ENCODE measurements at regions not wholly inside any gene's neighbourhood (a gene's known extent, or its start where the extent isn't known, plus 50 kb on each side); places are given as distances from the start of the nearest gene placed in this dataset.

- Histone ChIP-seq H3K27ac (no peak overlapping the region), H3K27me3 (no peaks in the 10 kb centered on the region), H3K36me3 (no peaks in the 10 kb centered on the region), H3K4me3 (no peak overlapping the region), H3K9me3 (no peaks in the 10 kb centered on the region), H3K4me1 (no peaks in the 10 kb centered on the region)
- intact Hi-C loops (cut with DNase I) = no loop called here
- TF ChIP-seq, protein P1, sequence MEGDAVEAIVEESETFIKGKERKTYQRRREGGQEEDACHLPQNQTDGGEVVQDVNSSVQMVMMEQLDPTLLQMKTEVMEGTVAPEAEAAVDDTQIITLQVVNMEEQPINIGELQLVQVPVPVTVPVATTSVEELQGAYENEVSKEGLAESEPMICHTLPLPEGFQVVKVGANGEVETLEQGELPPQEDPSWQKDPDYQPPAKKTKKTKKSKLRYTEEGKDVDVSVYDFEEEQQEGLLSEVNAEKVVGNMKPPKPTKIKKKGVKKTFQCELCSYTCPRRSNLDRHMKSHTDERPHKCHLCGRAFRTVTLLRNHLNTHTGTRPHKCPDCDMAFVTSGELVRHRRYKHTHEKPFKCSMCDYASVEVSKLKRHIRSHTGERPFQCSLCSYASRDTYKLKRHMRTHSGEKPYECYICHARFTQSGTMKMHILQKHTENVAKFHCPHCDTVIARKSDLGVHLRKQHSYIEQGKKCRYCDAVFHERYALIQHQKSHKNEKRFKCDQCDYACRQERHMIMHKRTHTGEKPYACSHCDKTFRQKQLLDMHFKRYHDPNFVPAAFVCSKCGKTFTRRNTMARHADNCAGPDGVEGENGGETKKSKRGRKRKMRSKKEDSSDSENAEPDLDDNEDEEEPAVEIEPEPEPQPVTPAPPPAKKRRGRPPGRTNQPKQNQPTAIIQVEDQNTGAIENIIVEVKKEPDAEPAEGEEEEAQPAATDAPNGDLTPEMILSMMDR (IDR thresholded peaks at IDR 0.05) = no peak
- DNase-seq (ENCODE audit: low spot score in 2 of 2) = no peak
These were observed 1384.5 kb upstream of the NUDT12 start for GRCh38 chr5:104947076-104947475.

GRCh38 chr5:104942735-104943134 lies 1380.1 kb upstream of the NUDT12 start:
- Histone ChIP-seq H3K4me1 (no peaks in the 10 kb centered on the region), H3K4me3 (no peak overlapping the region), H3K27ac (no peak overlapping the region), H3K9me3 (no peaks in the 10 kb centered on the region), H3K27me3 (no peaks in the 10 kb centered on the region), H3K36me3 (no peaks in the 10 kb centered on the region)
- TF ChIP-seq, protein P1 (IDR thresholded peaks at IDR 0.05) = no peak
- no peak for DNase-seq (ENCODE audit: low spot score in 2 of 2)
- intact Hi-C loops (cut with DNase I) = no loop called here

DNA sequence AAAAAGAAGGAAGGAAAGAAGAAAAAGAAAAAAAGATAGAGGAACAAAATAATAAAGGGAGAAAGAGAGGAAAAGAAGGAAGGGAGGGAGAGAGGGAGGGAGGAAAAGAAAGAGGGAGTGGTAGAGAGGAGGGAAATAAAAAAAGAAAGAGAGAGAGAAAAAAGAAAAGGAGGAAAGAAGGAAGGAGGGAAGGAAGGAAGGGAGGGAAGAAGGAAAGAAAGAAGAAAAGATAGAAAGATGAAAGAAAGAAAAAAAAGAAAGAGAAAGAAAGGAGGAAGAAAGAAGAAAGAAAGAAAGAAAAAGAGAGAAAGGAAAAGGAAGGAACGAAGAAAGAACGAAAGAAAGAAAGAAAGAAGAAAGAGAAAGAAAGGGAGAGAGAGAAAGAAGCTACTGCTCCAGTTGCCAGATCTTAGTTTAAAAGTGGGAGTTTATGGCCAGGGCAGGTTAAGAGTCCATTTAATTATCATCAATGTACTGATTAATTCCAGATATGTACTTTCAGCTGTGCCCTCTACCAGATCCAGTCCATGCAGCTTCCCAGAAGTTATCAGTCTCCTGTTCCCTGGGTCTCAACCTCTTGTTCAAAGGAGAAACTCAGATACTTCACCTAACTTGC lies 1378.5 kb upstream of the NUDT12 start:
- H3K27me3 ChIP-seq = no peaks in the 10 kb centered on the region
- no peak for DNase-seq (ENCODE audit: low spot score in 2 of 2)
- H3K27ac ChIP-seq = no peak overlapping the region
- H3K36me3 ChIP-seq = no peaks in the 10 kb centered on the region
- H3K9me3 ChIP-seq = no peaks in the 10 kb centered on the region
- intact Hi-C loops (cut with DNase I) = no loop called here
- TF ChIP-seq, protein P1 (IDR thresholded peaks at IDR 0.05) = no peak
- H3K4me1 ChIP-seq = no peaks in the 10 kb centered on the region
- H3K4me3 ChIP-seq = no peak overlapping the region

GRCh38 chr5:104937598-104937997 lies 1375.0 kb upstream of the NUDT12 start:
- intact Hi-C loops (cut with DNase I) = no loop called here
- no peaks in the 10 kb centered on the region for H3K4me1 ChIP-seq
- TF ChIP-seq, protein P1 (IDR thresholded peaks at IDR 0.05) = no peak
- no peaks in the 10 kb centered on the region for H3K9me3 ChIP-seq
- H3K27me3 ChIP-seq = no peaks in the 10 kb centered on the region
- no peak overlapping the region for H3K4me3 ChIP-seq
- H3K27ac ChIP-seq = no peak overlapping the region
- no peaks in the 10 kb centered on the region for H3K36me3 ChIP-seq
- no peak for DNase-seq (ENCODE audit: low spot score in 2 of 2)

DNA sequence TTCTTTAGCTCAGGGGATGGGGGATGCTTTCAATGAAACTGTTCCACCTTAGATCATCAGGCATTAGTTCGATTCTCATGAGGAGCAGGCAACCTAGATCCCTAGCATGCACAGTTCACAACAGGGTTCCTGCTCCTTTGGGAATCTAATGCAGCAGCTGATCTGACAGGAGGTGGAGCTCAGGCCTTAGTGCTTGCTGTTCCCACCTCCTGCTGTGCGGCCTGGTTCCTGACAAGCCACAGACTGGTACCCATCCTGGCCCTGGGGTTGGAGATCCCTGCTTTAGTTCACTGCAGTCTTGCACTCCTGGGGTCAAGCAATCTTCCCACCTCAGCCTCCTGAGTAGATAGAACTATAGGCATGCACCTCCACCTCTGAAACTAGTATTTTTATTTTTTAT lies 1369.8 kb upstream of the NUDT12 start:
- Histone ChIP-seq H3K27me3 (no peaks in the 10 kb centered on the region), H3K4me1 (no peaks in the 10 kb centered on the region), H3K4me3 (no peak overlapping the region), H3K27ac (no peak overlapping the region), H3K9me3 (no peaks in the 10 kb centered on the region), H3K36me3 (no peaks in the 10 kb centered on the region)
- TF ChIP-seq, protein P1 (IDR thresholded peaks at IDR 0.05) = no peak
- intact Hi-C loops (cut with DNase I) = no loop called here
- DNase-seq (ENCODE audit: low spot score in 2 of 2) = no peak

Measured in ascending aorta (tissue), 2 donors.